HCT116 (cell line): ENCODE measurements at regions not wholly inside any gene's neighbourhood (a gene's known extent, or its start where the extent isn't known, plus 50 kb on each side); places are given as distances from the start of the nearest gene placed in this dataset.

Experiments
- ATAC-seq: fragments of 200-7000 bp; cut with Tn5 transposase; 2 replicates; pipeline ENCODE4 v1.9.1; 2020; ENCODE audit warnings: mild to moderate bottlenecking, moderate library complexity
- BruUV-seq: library from RNA; stranded (reverse); fragments of 400-500 nt; replicated peaks from 2 replicates; lab custom pipeline; 2021; lab: Mats Ljungman, UMichigan
- CTCF ChIA-PET: fragments of 300-600 bp; sonication (Branson Sonifier 250); formaldehyde crosslinking; loops from one replicate; lab custom pipeline; 2021; ENCODE audit warnings: antibody characterized with exemption; lab: Charles Lee
- POLR2A ChIA-PET: fragments of 300-600, 350-600 bp; sonication (Branson Sonifier 250); formaldehyde crosslinking; loops from one replicate; lab custom pipeline; 2021; ENCODE audit warnings: antibody characterized with exemption; lab: Charles Lee
- RAD21 ChIA-PET, 2 experiments: fragments of 300-600 bp; sonication (Branson Sonifier 250); formaldehyde crosslinking; loops; one replicate each; lab custom pipeline; 2023; ENCODE audit warnings: low total read pairs in 2 of 2; ENCODE audit not compliant: uncharacterized antibody in 2 of 2, unreplicated experiment in 2 of 2, low non-redundant PET in 1 of 2; lab: Charles Lee
- DNase-seq: peaks from one replicate; pipeline ENCODE4 v3.0.0-alpha.2; 2010; ENCODE audit warnings: low read depth, low spot score
- H2AFZ ChIP-seq: fragments of 200-600 bp; shearing (Covaris generic), sonication (generic); 2 replicates; pipeline ENCODE4 v1.6.1; 2017; ENCODE audit warnings: low read depth, mixed run types, mixed read lengths, antibody characterized with exemption, low read length; ENCODE audit not compliant: poor library complexity, severe bottlenecking
- H3K27ac ChIP-seq: 2 replicates; pipeline ENCODE4 v1.5.1; 2012; ENCODE audit warnings: low read depth, low read length
- H3K27me3 ChIP-seq: fragments of 200-600 bp; sonication (generic); 2 replicates; pipeline ENCODE4 v1.6.1; 2016; ENCODE audit warnings: mixed run types, low read length, mixed read lengths; ENCODE audit not compliant: insufficient read depth
- H3K36me3 ChIP-seq, 2 experiments: fragments of 200-500 bp in 1 of 2; fragments of 200-600 bp in 1 of 2; sonication (Bioruptor generic) in 1 of 2; sonication (generic) in 1 of 2; 2 replicates each; pipeline versions ENCODE4 v1.5.1 to v1.6.1; 2014 to 2016; ENCODE audit warnings: low read length in 2 of 2, inconsistent platforms in 1 of 2, mixed read lengths in 1 of 2, mixed run types in 1 of 2; ENCODE audit not compliant: insufficient read depth in 2 of 2, control insufficient read depth in 1 of 2
- H3K4me1 ChIP-seq, 2 experiments: fragments of 200-600 bp in 1 of 2; sonication (generic) in 1 of 2; 2 replicates each; pipeline versions ENCODE4 v1.5.1 to v1.6.1; 2012 to 2017; ENCODE audit warnings: low read length in 2 of 2, inconsistent platforms in 1 of 2, mild to moderate bottlenecking in 1 of 2, mixed read lengths in 1 of 2, mixed run types in 1 of 2, moderate library complexity in 1 of 2; ENCODE audit not compliant: insufficient read depth in 2 of 2, control insufficient read depth in 1 of 2
- H3K4me2 ChIP-seq: fragments of 200-600 bp; sonication (generic); 2 replicates; pipeline ENCODE4 v1.6.1; 2017; ENCODE audit warnings: mixed run types, low read length, mixed read lengths
- H3K4me3 ChIP-seq, 2 experiments: fragments of 200-600 bp in 1 of 2; sonication (generic) in 1 of 2; replicated peaks in 1 of 2; 2 replicates each; pipeline ENCODE4 v1.5.1; 2011 to 2016; ENCODE audit warnings: low read length in 2 of 2, control low read depth in 1 of 2, low read depth in 1 of 2, mild to moderate bottlenecking in 1 of 2, mixed read lengths in 1 of 2, mixed run types in 1 of 2
- H3K79me2 ChIP-seq: fragments of 200-600 bp; sonication (generic); 2 replicates; pipeline ENCODE4 v1.6.1; 2017; ENCODE audit warnings: mild to moderate bottlenecking, mixed run types, low read length, moderate library complexity, mixed read lengths; ENCODE audit not compliant: insufficient read depth
- H3K9ac ChIP-seq: fragments of 200-600 bp; sonication (generic); 2 replicates; pipeline ENCODE4 v1.6.1; 2016; ENCODE audit warnings: low read length, mixed read lengths
- H3K9me2 ChIP-seq: fragments of 200-600 bp; sonication (generic), shearing (Covaris generic); 2 replicates; pipeline ENCODE4 v1.6.1; 2017; ENCODE audit warnings: mixed run types, mild to moderate bottlenecking, moderate library complexity; ENCODE audit not compliant: insufficient read depth
- H3K9me3 ChIP-seq, 2 experiments: fragments of 200-500 bp in 1 of 2; fragments of 200-600 bp in 1 of 2; sonication (Bioruptor generic) in 1 of 2; sonication (generic) in 1 of 2; 2 replicates each; pipeline ENCODE4 v1.6.1; 2014 to 2017; ENCODE audit warnings: low read length in 2 of 2, mixed read lengths in 2 of 2, inconsistent platforms in 1 of 2, low read depth in 1 of 2, mild to moderate bottlenecking in 1 of 2, mixed run types in 1 of 2, moderate library complexity in 1 of 2; ENCODE audit not compliant: control insufficient read depth in 1 of 2, insufficient read depth in 1 of 2
- H4K20me1 ChIP-seq: fragments of 200-600 bp; sonication (generic), shearing (Covaris generic); 2 replicates; pipeline ENCODE4 v1.6.1; 2017; ENCODE audit warnings: mixed run types, mild to moderate bottlenecking, moderate library complexity; ENCODE audit not compliant: insufficient read depth
- CEBPB ChIP-seq: IDR thresholded peaks from 2 replicates; pipeline ENCODE4 v1.6.1; 2012; ENCODE audit warnings: low read depth
- CTCF ChIP-seq, 3 experiments: fragments of 200-600 bp in 1 of 3; sonication (generic) in 1 of 3; IDR thresholded peaks in 2 of 3; conservative IDR thresholded peaks in 1 of 3; 2 replicates each; pipeline ENCODE4 v1.5.1; 2012 to 2017; ENCODE audit warnings: low read depth in 2 of 3, low read length in 2 of 3, antibody characterized with exemption in 1 of 3, borderline replicate concordance in 1 of 3, control low read depth in 1 of 3, mild to moderate bottlenecking in 1 of 3, mixed read lengths in 1 of 3, mixed run types in 1 of 3, moderate library complexity in 1 of 3; ENCODE audit not compliant: insufficient read depth in 1 of 3
- POLR2A ChIP-seq: IDR thresholded peaks from 2 replicates; pipeline ENCODE4 v1.7.0; 2011; ENCODE audit warnings: borderline replicate concordance; ENCODE audit not compliant: insufficient read depth, insufficient read length; ENCODE audit errors: extremely low read depth
- SP1 ChIP-seq: IDR thresholded peaks from 2 replicates; pipeline ENCODE4 v1.6.1; 2012; ENCODE audit warnings: low read depth
- YY1 ChIP-seq: IDR thresholded peaks from 2 replicates; pipeline ENCODE4 v1.6.1; 2011; ENCODE audit warnings: low read length, low read depth, moderate library complexity, mild to moderate bottlenecking; ENCODE audit not compliant: insufficient replicate concordance; ENCODE audit errors: extremely low read depth
- ZBTB33 ChIP-seq: IDR thresholded peaks from 2 replicates; pipeline ENCODE4 v1.6.1; 2011; ENCODE audit warnings: mild to moderate bottlenecking, low read length, moderate library complexity; ENCODE audit not compliant: insufficient replicate concordance; ENCODE audit errors: extremely low read depth
- ZFX ChIP-seq: fragments of 450-650 bp; IDR thresholded peaks from 2 replicates; pipeline ENCODE4 v1.6.1; 2017
- ZNF274 ChIP-seq: fragments of 200-500 bp; sonication (Bioruptor generic); IDR thresholded peaks from 2 replicates; pipeline ENCODE4 v1.6.1; 2014; ENCODE audit warnings: mild to moderate bottlenecking, low read depth, low read length, inconsistent platforms
- intact Hi-C: fragments of 100-400 bp; cut with micrococcal nuclease; formaldehyde crosslinking; loops from 2 replicates; pipeline ENCODE4 v1.10.0; 2022

DNA sequence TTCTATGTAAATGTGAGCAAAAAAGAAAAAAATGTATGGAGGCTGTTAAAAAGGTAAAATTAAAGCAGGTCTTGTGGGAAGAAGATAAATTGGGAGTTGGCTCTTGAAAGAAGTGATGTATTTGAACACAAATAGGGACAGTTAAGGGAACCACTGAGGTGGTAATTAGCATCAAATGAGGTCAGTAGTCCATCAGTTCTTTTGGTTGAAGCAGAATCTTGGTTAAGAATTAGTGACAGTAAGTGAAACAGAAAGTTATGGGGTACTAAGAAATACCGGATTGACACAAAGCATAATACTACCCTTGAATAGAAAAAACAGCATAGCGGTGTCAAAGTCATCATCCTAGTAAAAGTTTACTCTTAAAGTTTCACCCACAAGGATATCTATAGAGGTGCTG lies 352.6 kb upstream of the VRK2 start:
- no TSS peak for BruUV-seq
- peaks cover 0 to 6% of the 10 kb centered on the region in 2 experiments; a peak in 1 of 4 replicates for H3K4me1 ChIP-seq
- POLR2A ChIA-PET = no interaction called here
- no peak for TF ChIP-seq POLR2A
- TF ChIP-seq ZFX = no peak
- TF ChIP-seq SP1 = no peak
- no peak for TF ChIP-seq ZNF274
- no peak for TF ChIP-seq CEBPB
- TF ChIP-seq ZBTB33 = no peak
- no peak for TF ChIP-seq YY1
- no peak for TF ChIP-seq CTCF (IDR thresholded peaks at IDR 0.05 in 2 of 3, conservative IDR thresholded peaks at IDR 0.05 in 1 of 3; ENCODE audit: borderline replicate concordance in 1 of 3, insufficient read depth in 1 of 3, low read depth in 2 of 3, low read length in 2 of 3)
- TF ChIP-seq, all 23 proteins: peak for 0
- Histone ChIP-seq H3K4me3 (no peak overlapping the region), H3K9me3 (peaks cover 0 to 7% of the 10 kb centered on the region in 2 experiments; a peak in 1 of 4 replicates), H3K27ac (no peak overlapping the region), H4K20me1 (no peaks in the 10 kb centered on the region), H3K9me2 (no peaks in the 10 kb centered on the region), H3K27me3 (no peaks in the 10 kb centered on the region), H2AFZ (no peak overlapping the region), H3K4me2 (no peak overlapping the region), H3K79me2 (no peaks in the 10 kb centered on the region), H3K9ac (no peak overlapping the region), H3K36me3 (no peaks in the 10 kb centered on the region)
- no peak for ATAC-seq
- no peak for DNase-seq
- intact Hi-C loops = no loop called here
- CTCF ChIA-PET = no interaction called here
- RAD21 ChIA-PET = no interaction called here
